ENCODE measurements at regions not wholly inside any gene's neighbourhood (a gene's known extent, or its start where the extent isn't known, plus 50 kb on each side); places are given as distances from the start of the nearest gene placed in this dataset.

- TF ChIP-seq, protein P1, sequence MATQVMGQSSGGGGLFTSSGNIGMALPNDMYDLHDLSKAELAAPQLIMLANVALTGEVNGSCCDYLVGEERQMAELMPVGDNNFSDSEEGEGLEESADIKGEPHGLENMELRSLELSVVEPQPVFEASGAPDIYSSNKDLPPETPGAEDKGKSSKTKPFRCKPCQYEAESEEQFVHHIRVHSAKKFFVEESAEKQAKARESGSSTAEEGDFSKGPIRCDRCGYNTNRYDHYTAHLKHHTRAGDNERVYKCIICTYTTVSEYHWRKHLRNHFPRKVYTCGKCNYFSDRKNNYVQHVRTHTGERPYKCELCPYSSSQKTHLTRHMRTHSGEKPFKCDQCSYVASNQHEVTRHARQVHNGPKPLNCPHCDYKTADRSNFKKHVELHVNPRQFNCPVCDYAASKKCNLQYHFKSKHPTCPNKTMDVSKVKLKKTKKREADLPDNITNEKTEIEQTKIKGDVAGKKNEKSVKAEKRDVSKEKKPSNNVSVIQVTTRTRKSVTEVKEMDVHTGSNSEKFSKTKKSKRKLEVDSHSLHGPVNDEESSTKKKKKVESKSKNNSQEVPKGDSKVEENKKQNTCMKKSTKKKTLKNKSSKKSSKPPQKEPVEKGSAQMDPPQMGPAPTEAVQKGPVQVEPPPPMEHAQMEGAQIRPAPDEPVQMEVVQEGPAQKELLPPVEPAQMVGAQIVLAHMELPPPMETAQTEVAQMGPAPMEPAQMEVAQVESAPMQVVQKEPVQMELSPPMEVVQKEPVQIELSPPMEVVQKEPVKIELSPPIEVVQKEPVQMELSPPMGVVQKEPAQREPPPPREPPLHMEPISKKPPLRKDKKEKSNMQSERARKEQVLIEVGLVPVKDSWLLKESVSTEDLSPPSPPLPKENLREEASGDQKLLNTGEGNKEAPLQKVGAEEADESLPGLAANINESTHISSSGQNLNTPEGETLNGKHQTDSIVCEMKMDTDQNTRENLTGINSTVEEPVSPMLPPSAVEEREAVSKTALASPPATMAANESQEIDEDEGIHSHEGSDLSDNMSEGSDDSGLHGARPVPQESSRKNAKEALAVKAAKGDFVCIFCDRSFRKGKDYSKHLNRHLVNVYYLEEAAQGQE (IDR thresholded peaks at IDR 0.05; ENCODE audit: unreplicated experiment), result no peak
- TF ChIP-seq STAT1 (IDR thresholded peaks at IDR 0.05; ENCODE audit: unreplicated experiment), result no peak
- TF ChIP-seq EZH2phosphoT487 (IDR thresholded peaks at IDR 0.05; ENCODE audit: unreplicated experiment), result no peak
- no peak for TF ChIP-seq CREB1 (CRISPR knock-in tag; IDR thresholded peaks at IDR 0.05; ENCODE audit: low read depth)
Measured at GRCh38 chr7:19202599-19202998, 57.4 kb upstream of the FERD3L start (continued).
